ENCODE measurements at regions not wholly inside any gene's neighbourhood (a gene's known extent, or its start where the extent isn't known, plus 50 kb on each side); places are given as distances from the start of the nearest gene placed in this dataset.
"Not testable (repeated sequence)": the region's sequence is repeated elsewhere in the genome, so short reads cannot be mapped to it uniquely, and the experiment has no call there.

DNA sequence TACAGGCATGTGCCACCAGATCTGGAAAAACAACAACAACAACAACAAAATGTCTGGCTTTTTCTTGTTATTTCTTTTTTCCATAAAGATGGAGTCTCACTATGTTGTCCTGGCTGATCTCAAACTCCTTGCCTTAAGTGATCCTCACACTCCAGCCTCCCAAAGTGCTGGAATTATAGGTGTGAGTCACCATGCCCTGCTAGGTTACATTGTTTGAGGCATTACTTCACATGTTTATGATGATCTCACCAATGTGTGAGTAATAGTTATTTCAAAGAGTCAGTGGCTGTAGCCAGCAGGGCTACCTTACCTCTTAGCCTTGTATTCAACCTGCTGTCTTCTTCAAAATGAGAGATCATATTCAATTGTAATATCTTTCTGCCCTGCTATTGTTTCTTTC lies 445.7 kb downstream of the AMY1C start:
- no peak overlapping the region for H3K4me3 ChIP-seq (replicated peaks; ENCODE audit: low read depth, low read length)
- TF ChIP-seq, protein P1, sequence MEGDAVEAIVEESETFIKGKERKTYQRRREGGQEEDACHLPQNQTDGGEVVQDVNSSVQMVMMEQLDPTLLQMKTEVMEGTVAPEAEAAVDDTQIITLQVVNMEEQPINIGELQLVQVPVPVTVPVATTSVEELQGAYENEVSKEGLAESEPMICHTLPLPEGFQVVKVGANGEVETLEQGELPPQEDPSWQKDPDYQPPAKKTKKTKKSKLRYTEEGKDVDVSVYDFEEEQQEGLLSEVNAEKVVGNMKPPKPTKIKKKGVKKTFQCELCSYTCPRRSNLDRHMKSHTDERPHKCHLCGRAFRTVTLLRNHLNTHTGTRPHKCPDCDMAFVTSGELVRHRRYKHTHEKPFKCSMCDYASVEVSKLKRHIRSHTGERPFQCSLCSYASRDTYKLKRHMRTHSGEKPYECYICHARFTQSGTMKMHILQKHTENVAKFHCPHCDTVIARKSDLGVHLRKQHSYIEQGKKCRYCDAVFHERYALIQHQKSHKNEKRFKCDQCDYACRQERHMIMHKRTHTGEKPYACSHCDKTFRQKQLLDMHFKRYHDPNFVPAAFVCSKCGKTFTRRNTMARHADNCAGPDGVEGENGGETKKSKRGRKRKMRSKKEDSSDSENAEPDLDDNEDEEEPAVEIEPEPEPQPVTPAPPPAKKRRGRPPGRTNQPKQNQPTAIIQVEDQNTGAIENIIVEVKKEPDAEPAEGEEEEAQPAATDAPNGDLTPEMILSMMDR (IDR thresholded peaks at IDR 0.05; ENCODE audit: low read depth, low read length, missing control alignments): no peak
- DNase-seq (ENCODE audit: extremely low read depth, low read depth): no peak

DNA sequence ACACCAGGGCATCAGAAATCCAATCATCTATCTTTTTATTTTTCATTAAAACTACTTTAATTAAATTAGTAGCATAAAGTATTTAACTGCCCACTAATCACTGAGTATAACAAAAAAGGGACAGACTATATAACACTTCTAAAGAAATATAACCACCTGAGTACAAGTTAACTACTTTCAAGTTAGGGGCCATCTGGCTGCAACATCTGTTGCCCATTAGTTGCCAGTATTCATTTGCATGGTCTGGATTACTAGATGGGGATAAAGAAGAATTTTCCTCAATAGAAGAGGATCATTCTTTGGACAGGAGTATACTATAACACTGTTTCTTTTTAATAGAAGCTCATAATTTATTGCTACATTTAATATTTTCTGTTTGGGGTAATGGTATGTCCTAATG lies 446.4 kb downstream of the AMY1C start:
- DNase-seq (ENCODE audit: extremely low read depth, low read depth): no peak
- TF ChIP-seq, protein P1 (IDR thresholded peaks at IDR 0.05; ENCODE audit: low read depth, low read length, missing control alignments): no peak
- H3K4me3 ChIP-seq (replicated peaks; ENCODE audit: low read depth, low read length): no peak overlapping the region

- TF ChIP-seq, protein P1 (IDR thresholded peaks at IDR 0.05; ENCODE audit: low read depth, low read length, missing control alignments): no peak
- no peak for DNase-seq (ENCODE audit: extremely low read depth, low read depth)
- no peak overlapping the region for H3K4me3 ChIP-seq (replicated peaks; ENCODE audit: low read depth, low read length)
Measured at GRCh38 chr1:104197516-104197915, 447.8 kb downstream of the AMY1C start.

DNA sequence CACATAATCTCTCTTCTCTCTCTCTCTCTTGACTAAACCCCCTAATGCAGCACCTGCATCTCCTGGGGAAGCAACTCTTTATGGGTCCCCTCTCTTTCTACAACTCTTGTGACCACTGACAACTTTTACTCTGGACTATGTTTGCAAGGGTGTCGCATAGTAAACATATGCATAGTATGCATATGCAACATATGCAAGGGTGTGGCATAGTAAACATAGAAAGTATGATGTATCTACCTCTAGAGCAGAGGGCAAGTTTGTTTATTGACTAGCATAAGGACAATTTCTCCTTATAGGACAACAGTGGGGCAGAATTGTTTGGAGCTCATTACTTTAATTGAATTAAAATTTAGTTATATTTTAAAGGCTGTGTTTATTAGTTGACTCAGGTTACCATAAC lies 462.5 kb downstream of the AMY1C start:
- no peak for DNase-seq (ENCODE audit: extremely low read depth, low read depth)
- TF ChIP-seq, protein P1 (IDR thresholded peaks at IDR 0.05; ENCODE audit: low read depth, low read length, missing control alignments): no peak
- H3K4me3 ChIP-seq (replicated peaks; ENCODE audit: low read depth, low read length): no peak overlapping the region

DNA sequence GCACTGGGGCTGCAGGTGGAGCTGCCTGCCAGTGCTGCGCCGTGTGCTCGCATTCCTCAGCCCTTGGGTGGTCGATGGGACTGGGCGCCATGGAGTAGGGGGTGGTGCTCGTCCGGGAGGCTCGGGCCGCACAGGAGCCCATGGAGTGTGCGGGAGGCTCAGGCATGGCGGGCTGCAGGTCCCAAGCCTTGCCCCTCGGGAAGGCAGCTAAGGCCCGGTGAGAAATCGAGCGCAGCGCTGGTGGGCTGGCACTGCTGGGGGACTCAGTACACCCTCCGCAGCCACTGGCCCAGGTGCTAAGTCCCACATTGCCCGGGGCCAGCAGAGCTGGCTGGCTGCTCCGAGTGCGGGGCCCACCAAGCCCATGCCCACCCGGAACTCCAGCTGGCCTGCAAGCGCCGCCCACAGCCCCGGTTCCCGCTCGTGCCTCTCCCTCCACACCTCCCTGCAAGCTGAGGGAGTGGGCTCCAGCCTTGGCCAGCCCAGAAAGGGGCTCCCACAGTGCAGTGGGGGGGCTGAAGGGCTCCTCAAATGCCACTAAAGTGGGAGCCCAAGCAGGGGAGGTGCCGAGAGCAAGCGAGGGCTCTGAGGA lies 467.8 kb downstream of the AMY1C start:
- not testable (repeated sequence) for DNase-seq (ENCODE audit: extremely low read depth, low read depth); H3K4me3 ChIP-seq (replicated peaks; ENCODE audit: low read depth, low read length)

GRCh38 chr1:104229860-104230259 lies 480.2 kb downstream of the AMY1C start:
- DNase-seq (ENCODE audit: extremely low read depth, low read depth): no peak
- TF ChIP-seq, protein P1 (IDR thresholded peaks at IDR 0.05; ENCODE audit: low read depth, low read length, missing control alignments): no peak
- no peak overlapping the region for H3K4me3 ChIP-seq (replicated peaks; ENCODE audit: low read depth, low read length)

DNA sequence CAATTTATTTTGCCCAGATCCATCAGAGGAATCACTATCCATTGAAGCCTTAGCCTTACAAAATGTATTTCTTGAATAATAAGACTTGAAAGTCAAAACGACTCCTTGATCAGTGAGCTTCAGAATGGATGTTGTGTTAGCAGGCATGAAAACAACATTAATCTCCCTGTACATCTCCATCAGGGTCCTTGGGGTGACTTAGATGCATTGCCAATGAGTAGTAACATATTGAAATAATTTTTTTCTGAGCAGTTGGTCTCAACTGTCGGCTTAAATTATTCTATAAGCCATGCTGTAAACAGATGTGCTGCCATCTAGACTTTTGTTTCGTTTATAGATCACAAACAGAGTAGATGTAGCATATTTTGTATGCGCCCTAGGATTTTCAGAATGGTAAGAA lies 482.0 kb downstream of the AMY1C start:
- DNase-seq (ENCODE audit: extremely low read depth, low read depth): no peak
- TF ChIP-seq, protein P1 (IDR thresholded peaks at IDR 0.05; ENCODE audit: low read depth, low read length, missing control alignments): no peak
- H3K4me3 ChIP-seq (replicated peaks; ENCODE audit: low read depth, low read length): no peak overlapping the region
